ENCODE measurements at regions not wholly inside any gene's neighbourhood (a gene's known extent, or its start where the extent isn't known, plus 50 kb on each side); places are given as distances from the start of the nearest gene placed in this dataset.

GRCh38 chr6:126535595-126535994 is 195.7 kb downstream of the CENPW start:
- Histone ChIP-seq H3K27ac (ENCODE audit: insufficient read length, low read depth, low read length) (no peak overlapping the region), H4K5ac (ENCODE audit: insufficient read length, low read depth, low read length) (no peak overlapping the region), H3T11ph (ENCODE audit: low read length) (no peak overlapping the region), H2AK5ac (ENCODE audit: insufficient read length, low read length) (no peak overlapping the region), H3K9me3 (ENCODE audit: control insufficient read depth, low read depth, low read length) (no peaks in the 10 kb centered on the region), H3K14ac (ENCODE audit: insufficient read depth, low read length) (no peak overlapping the region), H2AFZ (ENCODE audit: low read length) (no peak overlapping the region), H2BK12ac (ENCODE audit: insufficient read length, low read depth, low read length) (no peak overlapping the region), H3K23me2 (ENCODE audit: insufficient read length, low read depth, low read length, poor library complexity, severe bottlenecking) (no peaks in the 10 kb centered on the region), H4K8ac (replicated peaks; ENCODE audit: insufficient read length, low read depth, low read length) (no peak overlapping the region), H4K91ac (ENCODE audit: insufficient read length, low read depth, low read length) (no peak overlapping the region), H4K20me1 (ENCODE audit: control insufficient read depth, insufficient read depth, insufficient read length) (no peaks in the 10 kb centered on the region), H3K4me1 (ENCODE audit: insufficient read depth, low read length) (no peaks in the 10 kb centered on the region; the same call in 1 of the 2 replicates), H3K56ac (ENCODE audit: insufficient read length, low read depth, low read length) (no peak overlapping the region), H3K79me1 (ENCODE audit: insufficient read depth, low read depth, low read length, poor library complexity, severe bottlenecking) (no peaks in the 10 kb centered on the region), H2BK5ac (ENCODE audit: insufficient read length, low read length) (no peak overlapping the region), H2BK120ac (ENCODE audit: low read depth, low read length, poor library complexity, severe bottlenecking) (no peak overlapping the region), H3K27me3 (ENCODE audit: insufficient read depth, low read length) (no peaks in the 10 kb centered on the region), H3K23ac (ENCODE audit: insufficient read length, low read depth, low read length) (no peak overlapping the region), H3K18ac (ENCODE audit: insufficient read length, low read depth, low read length) (no peak overlapping the region), H2BK20ac (ENCODE audit: low read depth, low read length, poor library complexity, severe bottlenecking) (no peak overlapping the region), H3K4ac (ENCODE audit: low read depth, low read length) (no peak overlapping the region), H2BK15ac (ENCODE audit: low read depth, low read length) (no peak overlapping the region), H3K4me2 (ENCODE audit: insufficient read depth, insufficient read length, low read length) (no peak overlapping the region), H3K9ac (ENCODE audit: extremely low read depth, insufficient read length, low read length) (no peak overlapping the region), H3K79me2 (ENCODE audit: insufficient read depth, low read length) (no peaks in the 10 kb centered on the region)
- H3K4me3 Mint-ChIP-seq, result no peak overlapping the region
- H3K9me3 Mint-ChIP-seq, result no peaks in the 10 kb centered on the region
- DNase-seq, result no peak
- H3K27ac Mint-ChIP-seq, result no peak overlapping the region
- no peaks in the 10 kb centered on the region for H3K27me3 Mint-ChIP-seq (ENCODE audit: low read depth)
- H3K36me3 Mint-ChIP-seq (ENCODE audit: insufficient read depth in 1 of 3, low read depth in 3 of 3), result no peaks in the 10 kb centered on the region
- no peak for TF ChIP-seq CTCF (conservative IDR thresholded peaks at IDR 0.05)
- no CpG with 5 or more reads among the region's 3 CpGs for WGBS (ENCODE audit: extremely low coverage, insufficient read length, low lambda C conversion rate)
- H3K4me1 Mint-ChIP-seq, result peaks cover 3 to 8% of the 10 kb centered on the region in 2 experiments; a peak in 3 of 4 replicates

Measured in H9 (cell line).